ENCODE measurements at regions not wholly inside any gene's neighbourhood (a gene's known extent, or its start where the extent isn't known, plus 50 kb on each side); places are given as distances from the start of the nearest gene placed in this dataset.

- no peak for DNase-seq
Observed at GRCh38 chr3:72186400-72186855, 401.5 kb upstream of the PROK2 start.

- peak; percentile 52 to 62 for DNase-seq
Observed at GRCh38 chr3:72185549-72186399, 400.8 kb upstream of the PROK2 start.

DNA sequence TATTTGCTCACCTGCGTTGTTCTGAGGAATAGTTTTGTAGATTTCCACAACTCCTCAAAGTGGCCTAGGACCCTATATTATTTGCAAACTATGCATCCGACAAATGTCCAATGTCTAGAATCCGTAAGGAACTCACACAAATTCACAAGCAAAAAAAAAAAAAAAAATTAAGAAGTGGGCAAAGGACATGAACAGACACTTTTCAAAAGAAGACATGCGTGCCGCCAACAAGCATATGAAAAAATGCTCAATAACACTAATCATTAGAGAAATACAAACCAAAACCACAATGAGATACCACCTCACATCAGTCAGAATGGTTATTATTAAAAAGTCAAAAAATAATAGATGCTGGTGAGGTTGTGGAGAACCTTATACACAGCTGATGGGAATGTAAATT lies 398.5 kb upstream of the PROK2 start:
- no peak for DNase-seq

GRCh38 chr3:72182206-72182605 lies 397.3 kb upstream of the PROK2 start:
- DNase-seq = no peak

DNA sequence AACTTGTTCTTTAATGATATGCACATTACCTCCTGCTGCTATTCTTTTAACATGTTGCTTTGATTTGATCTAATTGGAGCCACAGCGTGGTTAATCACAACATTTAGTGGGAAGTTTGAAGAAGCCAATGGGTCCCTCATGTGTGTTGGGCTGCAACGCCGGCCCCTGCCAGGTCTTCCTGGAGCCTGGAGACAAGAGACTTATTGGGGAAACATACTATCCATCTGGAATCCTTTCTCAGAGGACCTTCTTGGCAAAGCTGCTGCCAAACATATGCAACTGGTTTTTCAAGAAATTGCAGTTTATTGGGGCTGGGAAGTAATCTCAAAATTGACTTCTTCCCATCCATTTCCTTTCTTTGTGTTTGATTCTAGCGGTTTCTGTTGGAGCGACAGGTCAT lies 396.3 kb upstream of the PROK2 start:
- DNase-seq = no peak

DNA sequence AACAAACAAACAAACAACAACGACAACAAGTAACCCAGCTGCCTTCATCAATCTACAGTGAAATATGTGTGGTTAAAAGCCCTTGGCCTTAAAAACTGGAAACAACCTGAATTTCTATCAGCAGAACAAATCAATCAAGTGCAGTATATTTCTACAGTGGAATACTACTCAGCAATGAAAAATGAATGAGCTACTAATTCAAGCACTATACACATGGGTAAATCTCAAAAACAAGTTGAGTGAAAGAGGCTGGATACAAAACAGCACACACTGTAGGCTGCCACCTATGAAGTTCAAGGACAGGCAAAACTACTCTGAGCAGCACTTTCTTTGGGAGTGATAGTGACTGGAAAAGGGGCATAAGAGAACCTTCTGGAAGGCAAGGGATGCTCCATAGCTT lies 395.5 kb upstream of the PROK2 start:
- no peak for DNase-seq

- no peak for DNase-seq
Observed at GRCh38 chr3:72179107-72179464, 394.1 kb upstream of the PROK2 start.

DNA sequence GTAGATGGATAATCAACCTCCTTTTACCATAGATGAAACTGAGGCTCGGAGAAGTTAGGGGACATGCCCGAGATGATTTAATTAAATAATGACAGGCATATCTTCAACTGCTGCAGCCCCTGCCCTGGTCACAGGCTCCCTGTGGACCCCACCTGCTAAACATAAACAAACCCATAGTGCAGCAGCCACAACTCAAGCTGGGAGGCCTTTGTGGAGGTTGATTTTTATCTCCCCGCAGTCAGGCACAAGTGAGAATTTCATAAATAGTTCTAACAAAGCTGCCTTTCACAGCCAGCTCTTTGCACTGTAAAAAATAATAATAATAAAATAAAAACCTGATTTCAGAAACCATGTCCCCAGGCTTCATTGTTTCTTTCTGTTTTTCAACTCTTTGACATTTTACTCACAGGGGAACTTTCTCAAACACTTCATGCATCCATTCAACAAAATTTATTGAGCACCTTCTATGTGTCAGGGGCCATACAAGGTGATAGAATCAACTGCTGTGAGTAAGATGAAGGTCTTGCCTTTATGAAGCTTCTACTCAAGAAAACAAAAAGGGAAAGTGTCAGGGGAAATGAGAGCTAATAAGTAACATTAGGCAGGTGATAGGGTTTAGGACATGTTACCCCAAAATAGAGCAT lies 393.6 kb upstream of the PROK2 start:
- no peak for DNase-seq

DNA sequence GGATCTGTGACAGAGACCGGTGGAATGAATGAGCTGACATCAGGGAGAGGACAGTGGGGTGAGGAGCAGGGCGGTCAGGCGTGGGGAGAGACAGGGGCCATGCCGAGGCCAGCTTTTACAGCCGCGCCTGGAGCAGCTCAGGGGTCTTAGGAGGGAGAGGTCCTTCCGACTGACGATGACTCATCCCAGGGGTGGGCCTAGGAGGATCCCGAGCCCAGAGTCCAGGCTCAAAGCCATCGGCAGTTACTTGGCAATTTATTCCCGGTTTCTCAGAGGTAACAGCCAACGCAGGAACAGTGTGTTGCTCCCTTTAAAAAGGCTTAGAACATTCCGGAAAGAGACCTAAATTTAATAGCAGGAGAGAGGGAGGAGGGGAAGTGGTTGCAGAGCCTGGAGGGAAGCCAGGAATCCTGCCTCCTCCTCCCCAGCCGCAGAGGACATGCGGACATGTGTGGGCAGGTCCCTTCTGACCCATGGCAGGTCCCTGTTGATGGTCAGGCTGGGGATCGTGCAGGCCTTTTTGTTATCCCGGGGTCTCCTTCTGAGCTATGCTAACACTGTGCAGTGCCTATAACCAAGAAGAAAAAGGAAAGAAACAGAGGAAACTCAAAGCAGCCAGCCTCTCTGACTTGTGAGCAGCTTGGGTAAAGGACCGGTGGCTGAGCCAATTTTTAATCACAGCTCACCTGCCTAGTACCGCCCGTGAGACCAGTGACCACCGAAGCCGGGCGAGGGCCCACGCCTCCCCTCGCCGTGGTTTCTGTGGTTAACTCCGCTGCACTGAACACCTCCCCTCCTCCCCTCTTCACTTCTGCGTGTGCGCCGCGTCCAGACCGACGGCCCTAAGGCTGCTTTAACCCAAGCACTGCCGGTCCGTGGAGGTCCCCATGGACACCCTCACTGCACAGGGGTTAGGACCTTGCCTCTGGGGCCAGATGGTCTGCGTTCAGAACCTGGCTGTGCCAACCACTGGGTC lies 392.4 kb upstream of the PROK2 start:
- DNase-seq = peak; percentile 32 to 37

DNA sequence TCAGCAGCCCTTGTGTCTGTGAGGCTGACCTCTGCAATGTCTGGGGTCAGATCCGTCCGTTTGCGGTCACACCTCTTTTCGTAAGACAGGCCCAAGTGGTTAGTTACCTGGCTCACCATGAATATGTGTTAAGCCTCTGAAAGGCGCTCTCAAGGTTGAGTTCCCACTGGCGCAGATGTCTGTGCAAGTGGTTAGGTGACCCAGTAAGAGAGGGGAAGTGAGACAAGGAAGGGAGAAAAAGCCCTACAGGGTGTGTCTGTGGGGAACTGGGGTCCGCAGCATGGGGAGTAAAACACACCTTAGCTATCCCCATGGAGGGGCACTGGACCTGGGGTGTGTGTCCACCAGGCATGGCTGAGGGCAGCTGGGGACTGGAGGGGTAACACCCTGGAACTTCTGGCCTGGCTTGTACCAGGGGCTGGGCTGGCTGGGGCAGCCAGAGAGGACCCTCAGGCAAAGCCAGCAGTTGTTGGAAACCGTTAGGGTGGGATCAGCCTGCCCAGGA lies 391.6 kb upstream of the PROK2 start:
- no peak for DNase-seq

DNA sequence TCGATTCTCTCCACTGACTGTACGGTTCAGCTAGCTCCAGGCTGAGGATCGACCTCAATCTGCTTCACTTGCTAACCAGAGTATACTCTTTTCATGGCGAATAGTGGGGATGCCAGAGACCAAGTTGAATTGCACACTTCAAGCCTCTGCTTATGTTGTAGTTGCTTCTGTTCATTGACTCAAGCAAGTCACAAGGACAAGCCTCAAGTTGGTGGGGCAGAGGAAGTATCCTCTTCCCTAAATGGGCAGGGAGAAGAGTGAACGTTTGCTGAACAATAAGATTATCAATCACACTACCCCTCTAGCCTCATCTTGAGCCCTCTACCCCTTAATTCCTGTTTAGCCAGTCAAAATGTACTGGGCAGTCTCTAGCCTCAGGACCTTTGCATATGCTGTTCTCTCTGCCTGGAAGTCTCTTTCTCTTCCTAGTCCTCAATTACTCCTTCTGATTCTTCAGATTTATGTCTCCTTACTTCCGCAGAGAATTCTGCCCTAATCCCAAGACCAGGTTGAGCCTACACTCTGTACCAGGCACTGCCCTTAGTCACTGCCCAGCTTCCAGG lies 390.4 kb upstream of the PROK2 start:
- DNase-seq = no peak

GRCh38 chr3:72174890-72175289 lies 389.9 kb upstream of the PROK2 start:
- DNase-seq = no peak

GRCh38 chr3:72174040-72174439 lies 389.1 kb upstream of the PROK2 start:
- DNase-seq = no peak

DNA sequence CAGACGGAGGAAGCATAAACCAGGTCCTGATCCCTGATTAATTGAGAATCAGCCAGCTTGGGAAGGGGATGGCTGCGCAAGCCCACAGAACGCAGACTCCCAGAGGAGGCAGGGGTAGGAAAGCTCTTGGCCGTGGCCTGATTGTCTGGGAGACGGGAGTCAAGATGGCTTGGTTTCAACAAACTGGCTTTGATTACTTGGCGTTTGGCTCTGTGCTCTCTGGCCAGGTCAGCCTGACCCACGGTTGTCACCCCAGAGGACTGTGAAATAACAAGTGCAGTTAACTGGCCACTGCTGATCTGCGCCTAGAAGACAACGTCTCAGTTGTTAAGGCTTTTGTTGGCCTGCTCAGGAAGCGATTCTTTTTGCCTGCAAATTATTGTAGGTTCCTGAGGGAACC lies 387.0 kb upstream of the PROK2 start:
- no peak for DNase-seq

DNA sequence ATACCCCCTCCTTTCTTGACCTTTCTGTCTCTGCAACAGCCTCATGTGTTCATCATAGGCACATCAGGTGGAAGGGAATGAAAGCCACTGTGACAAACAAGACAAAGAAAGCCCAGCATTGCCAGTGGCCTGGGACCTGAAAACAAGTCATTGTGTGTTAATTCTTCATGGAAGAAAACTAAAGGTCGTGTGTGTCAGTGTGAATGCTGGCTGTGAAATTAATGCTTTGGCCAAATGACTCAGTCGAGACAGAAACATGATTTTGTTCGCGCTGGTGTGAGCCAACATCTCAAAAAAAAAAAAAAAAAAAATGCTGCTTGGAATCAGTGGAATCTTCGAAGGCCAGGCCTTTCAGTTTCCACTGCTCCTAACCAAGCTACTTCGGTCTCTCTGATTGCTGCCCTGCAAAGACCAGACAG lies 386.5 kb upstream of the PROK2 start:
- no peak for DNase-seq

- DNase-seq = no peak
Observed at GRCh38 chr3:72169561-72170472, 384.9 kb upstream of the PROK2 start.

DNA sequence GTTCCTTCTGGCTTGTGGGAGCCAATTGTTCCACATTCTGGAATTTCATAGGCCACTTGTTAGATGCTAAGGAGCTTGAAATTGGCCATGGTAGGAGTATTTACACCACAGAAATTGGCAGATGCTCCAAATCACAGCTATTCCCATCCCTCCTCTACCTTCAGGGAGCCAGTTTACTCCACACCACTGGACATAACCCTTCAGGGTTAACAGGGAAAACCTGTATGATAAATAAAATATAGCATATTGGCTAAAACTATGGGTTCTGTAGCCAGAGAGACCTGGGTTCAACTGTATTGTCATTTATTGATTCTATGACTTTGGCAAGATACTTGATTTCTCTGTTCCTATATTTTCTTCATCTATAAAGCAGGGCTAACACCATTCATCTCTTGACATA lies 384.2 kb upstream of the PROK2 start:
- DNase-seq = no peak

- no peak for DNase-seq
Observed at GRCh38 chr3:72165808-72166207, 380.9 kb upstream of the PROK2 start.

DNA sequence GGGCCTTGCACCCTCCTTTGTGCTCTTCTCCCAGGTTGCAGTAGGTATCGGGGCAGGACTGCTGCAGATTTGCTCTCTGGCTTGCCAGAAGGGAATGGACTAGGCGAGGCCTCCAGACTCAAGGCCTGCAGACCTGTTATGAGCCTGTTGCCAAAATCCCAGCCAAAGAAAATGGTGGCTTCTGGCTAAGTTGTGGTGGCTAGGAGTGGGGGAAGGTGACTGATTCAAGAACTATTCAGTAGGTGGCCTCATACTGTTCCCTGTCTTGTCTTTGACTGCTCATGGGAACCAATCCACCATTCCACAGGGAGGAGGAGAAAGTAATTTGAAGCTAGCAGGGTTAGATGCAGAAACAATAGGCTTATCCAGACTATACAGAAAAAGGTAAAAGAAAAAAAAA lies 380.4 kb upstream of the PROK2 start:
- no peak for DNase-seq

DNA sequence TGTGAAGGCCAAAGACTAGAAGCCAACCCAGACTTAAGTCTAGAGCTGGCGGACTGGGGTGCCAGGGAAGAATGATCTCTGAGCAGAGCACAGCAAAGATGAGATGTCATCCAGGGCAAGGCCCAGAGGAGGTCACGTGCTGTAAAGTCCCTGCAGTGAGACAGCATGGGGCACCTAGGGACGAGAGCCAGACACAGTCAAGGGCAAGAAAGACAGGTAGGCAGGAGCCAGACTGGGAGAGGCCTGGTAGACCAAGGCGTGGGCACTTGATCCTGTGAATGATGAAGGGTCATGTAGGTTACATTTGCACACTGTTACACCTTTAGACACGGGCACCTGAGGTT lies 379.7 kb upstream of the PROK2 start:
- DNase-seq = no peak

GRCh38 chr3:72163809-72164634 lies 379.1 kb upstream of the PROK2 start:
- no peak for DNase-seq

Data from activated T-cell treated with anti-CD3 and anti-CD28 coated beads, Interleukin-2, amount 50 U/mL, for 48 hours (primary cell).